Endothelial cell (in vitro differentiated cells): ENCODE measurements at regions not wholly inside any gene's neighbourhood (a gene's known extent, or its start where the extent isn't known, plus 50 kb on each side); places are given as distances from the start of the nearest gene placed in this dataset.

ENCODE experiments used
- DNase-seq: peaks from one replicate; pipeline ENCODE4 v3.0.0; 2021; ENCODE audit warnings: low spot score
- H3K27ac Mint-ChIP-seq: one replicate; pipeline ENCODE4 v1.8.0; 2021; ENCODE audit warnings: mixed read lengths, inconsistent platforms; ENCODE audit not compliant: unreplicated experiment
- H3K27me3 Mint-ChIP-seq: one replicate; pipeline ENCODE4 v1.8.0; 2021; ENCODE audit warnings: mild to moderate bottlenecking, moderate library complexity, mixed read lengths, inconsistent platforms; ENCODE audit not compliant: unreplicated experiment
- H3K36me3 Mint-ChIP-seq: one replicate; pipeline ENCODE4 v1.8.0; 2021; ENCODE audit warnings: mild to moderate bottlenecking, low read depth, mixed read lengths, inconsistent platforms; ENCODE audit not compliant: unreplicated experiment
- H3K4me1 Mint-ChIP-seq: one replicate; pipeline ENCODE4 v1.8.0; 2021; ENCODE audit warnings: mild to moderate bottlenecking, mixed read lengths, inconsistent platforms; ENCODE audit not compliant: unreplicated experiment
- H3K4me3 Mint-ChIP-seq: one replicate; pipeline ENCODE4 v1.8.0; 2021; ENCODE audit warnings: mild to moderate bottlenecking, mixed read lengths, inconsistent platforms; ENCODE audit not compliant: unreplicated experiment
- H3K9me3 Mint-ChIP-seq: one replicate; pipeline ENCODE4 v1.8.0; 2021; ENCODE audit warnings: mixed read lengths, inconsistent platforms; ENCODE audit not compliant: unreplicated experiment
- CTCF ChIP-seq: fragments of 200-600 bp; sonication (generic); IDR thresholded peaks from one replicate; pipeline ENCODE4 v1.5.0; 2021; ENCODE audit warnings: antibody characterized with exemption; ENCODE audit not compliant: unreplicated experiment

DNA sequence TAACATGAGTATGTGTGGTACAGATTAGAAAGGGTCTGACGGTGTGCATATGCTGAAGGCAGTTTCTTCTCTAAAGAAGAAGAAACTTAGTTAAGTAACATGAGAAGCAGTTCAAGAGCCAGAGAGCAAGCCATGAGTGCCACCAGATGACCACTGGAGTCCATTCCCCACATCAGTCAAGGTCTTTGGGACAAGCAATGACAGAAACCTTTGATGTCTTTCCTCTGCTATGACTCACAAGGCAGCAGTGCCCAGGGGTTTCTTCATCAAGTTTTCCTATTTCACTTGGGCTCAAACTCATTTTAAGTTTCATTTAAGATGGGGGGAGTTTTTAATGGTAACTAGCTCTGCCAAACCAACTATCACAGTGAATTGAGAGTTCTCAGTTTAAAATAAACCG lies 303.8 kb upstream of the TBX18 start:
- H3K4me3 Mint-ChIP-seq, result no peak overlapping the region
- no peaks in the 10 kb centered on the region for H3K4me1 Mint-ChIP-seq
- H3K36me3 Mint-ChIP-seq, result no peaks in the 10 kb centered on the region
- H3K27me3 Mint-ChIP-seq, result peaks cover 3% of the 10 kb centered on the region
- no peaks in the 10 kb centered on the region for H3K9me3 Mint-ChIP-seq
- H3K27ac Mint-ChIP-seq, result no peak overlapping the region
- TF ChIP-seq CTCF, result no peak
- DNase-seq, result no peak

- H3K27ac Mint-ChIP-seq, result no peak overlapping the region
- no peaks in the 10 kb centered on the region for H3K4me1 Mint-ChIP-seq
- no peak for DNase-seq
- no peaks in the 10 kb centered on the region for H3K36me3 Mint-ChIP-seq
- TF ChIP-seq CTCF, result no peak
- H3K9me3 Mint-ChIP-seq, result no peaks in the 10 kb centered on the region
- peaks cover 3% of the 10 kb centered on the region for H3K27me3 Mint-ChIP-seq
- H3K4me3 Mint-ChIP-seq, result no peak overlapping the region
These were observed 301.9 kb upstream of the TBX18 start for GRCh38 chr6:85066266-85066665.

DNA sequence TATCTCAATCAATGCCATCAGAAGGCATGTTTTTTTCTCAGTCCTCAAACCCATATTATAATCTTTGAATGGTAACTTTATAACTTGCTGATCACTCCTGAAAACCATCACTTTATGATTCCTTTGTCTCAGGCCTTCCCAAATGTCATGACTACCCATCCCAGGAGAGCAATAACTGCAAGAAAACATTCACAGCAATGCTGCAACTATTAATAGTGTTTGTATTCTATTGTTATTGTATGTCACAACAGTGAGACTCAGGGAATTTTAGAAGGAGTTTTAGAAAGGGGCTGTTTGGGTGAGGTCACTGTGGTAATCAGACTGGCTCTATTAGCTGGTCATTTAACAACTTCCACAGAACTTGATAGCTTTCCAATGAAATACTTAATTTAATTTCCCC lies 301.4 kb upstream of the TBX18 start:
- no peak for TF ChIP-seq CTCF
- no peaks in the 10 kb centered on the region for H3K9me3 Mint-ChIP-seq
- H3K36me3 Mint-ChIP-seq, result no peaks in the 10 kb centered on the region
- no peak overlapping the region for H3K4me3 Mint-ChIP-seq
- peaks cover 3% of the 10 kb centered on the region for H3K27me3 Mint-ChIP-seq
- no peak for DNase-seq
- no peaks in the 10 kb centered on the region for H3K4me1 Mint-ChIP-seq
- H3K27ac Mint-ChIP-seq, result no peak overlapping the region

DNA sequence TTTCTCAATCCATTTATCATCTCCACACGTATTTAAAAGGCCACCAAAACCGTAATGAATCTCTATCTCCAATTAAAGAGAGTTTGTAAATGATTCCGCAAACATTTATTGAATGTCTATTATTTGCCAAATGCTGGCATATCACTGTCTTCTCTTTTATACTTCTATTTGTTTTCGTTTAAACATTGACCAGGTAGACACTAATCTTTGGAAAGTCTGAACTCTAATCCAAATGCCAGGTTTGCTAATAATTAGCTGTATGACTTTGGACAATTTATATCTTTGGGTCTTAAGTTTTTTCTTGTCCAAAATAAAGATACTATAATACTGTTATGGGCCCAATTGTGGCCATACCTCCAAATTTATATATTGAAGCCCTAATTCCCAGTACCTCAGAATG lies 299.2 kb upstream of the TBX18 start:
- Mint-ChIP-seq H3K4me1 (no peaks in the 10 kb centered on the region), H3K27me3 (no peaks in the 10 kb centered on the region)

GRCh38 chr6:85062884-85063283 lies 298.5 kb upstream of the TBX18 start:
- TF ChIP-seq CTCF, result no peak
- Mint-ChIP-seq H3K27ac (no peak overlapping the region), H3K4me1 (no peaks in the 10 kb centered on the region), H3K36me3 (no peaks in the 10 kb centered on the region), H3K9me3 (no peaks in the 10 kb centered on the region), H3K27me3 (no peaks in the 10 kb centered on the region), H3K4me3 (no peak overlapping the region)
- no peak for DNase-seq

More for the DNA sequence above, 299.2 kb upstream of the TBX18 start:
- Mint-ChIP-seq H3K9me3 (no peaks in the 10 kb centered on the region), H3K4me3 (no peak overlapping the region), H3K27ac (no peak overlapping the region), H3K36me3 (no peaks in the 10 kb centered on the region)
- no peak for DNase-seq
- no peak for TF ChIP-seq CTCF
